Trophoblast cell (in vitro differentiated cells and primary cell): ENCODE measurements at regions not wholly inside any gene's neighbourhood (a gene's known extent, or its start where the extent isn't known, plus 50 kb on each side); places are given as distances from the start of the nearest gene placed in this dataset.
A peak's percentile ranks its signal among the peaks of the same experiment; 100 is the strongest.
"Not testable (repeated sequence)": the region's sequence is repeated elsewhere in the genome, so short reads cannot be mapped to it uniquely, and the experiment has no call there.

Experiments used
- DNase-seq, 2 donors: peaks; one replicate each; pipeline ENCODE4 v3.0.0-alpha.2; 2016
- H2AFZ ChIP-seq: 2 replicates; pipeline ENCODE4 v1.6.1; 2013; ENCODE audit warnings: low read length, moderate library complexity, mild to moderate bottlenecking; ENCODE audit not compliant: insufficient read depth, poor library complexity
- H2AK5ac ChIP-seq: 2 replicates; pipeline ENCODE4 v1.6.1; 2013; ENCODE audit warnings: mild to moderate bottlenecking, low read length
- H2BK120ac ChIP-seq: 2 replicates; pipeline ENCODE4 v1.6.1; 2013; ENCODE audit warnings: low read length, mild to moderate bottlenecking, moderate library complexity; ENCODE audit not compliant: insufficient read depth, poor library complexity
- H2BK12ac ChIP-seq: 2 replicates; pipeline ENCODE4 v1.6.1; 2013; ENCODE audit warnings: mild to moderate bottlenecking, low read length, moderate library complexity
- H2BK5ac ChIP-seq: 2 replicates; pipeline ENCODE4 v1.6.1; 2013; ENCODE audit warnings: low read length, low read depth, moderate library complexity, mild to moderate bottlenecking; ENCODE audit not compliant: poor library complexity
- H3K14ac ChIP-seq: 2 replicates; pipeline ENCODE4 v1.6.1; 2013; ENCODE audit warnings: mild to moderate bottlenecking, low read length
- H3K18ac ChIP-seq: 2 replicates; pipeline ENCODE4 v1.6.1; 2013; ENCODE audit warnings: mild to moderate bottlenecking, low read length
- H3K23ac ChIP-seq: 2 replicates; pipeline ENCODE4 v1.6.1; 2013; ENCODE audit warnings: low read length
- H3K27ac ChIP-seq: 2 replicates; pipeline ENCODE4 v1.5.1; 2013; ENCODE audit warnings: low read depth, mild to moderate bottlenecking, inconsistent platforms, low read length, moderate library complexity
- H3K27me3 ChIP-seq: 2 replicates; pipeline ENCODE4 v1.6.1; 2013; ENCODE audit warnings: inconsistent platforms, mild to moderate bottlenecking, low read length, moderate library complexity; ENCODE audit not compliant: insufficient read depth
- H3K36me3 ChIP-seq, 2 experiments: 1 replicate in 1 of 2; 2 replicates in 1 of 2; pipeline ENCODE4 v1.6.1; 2013; ENCODE audit warnings: low read length in 2 of 2, mild to moderate bottlenecking in 2 of 2, moderate library complexity in 1 of 2; ENCODE audit not compliant: insufficient read depth in 2 of 2, control insufficient read depth in 1 of 2
- H3K4ac ChIP-seq: 2 replicates; pipeline ENCODE4 v1.6.1; 2013; ENCODE audit warnings: low read depth, mild to moderate bottlenecking, low read length, moderate library complexity
- H3K4me1 ChIP-seq, 2 experiments: 1 replicate in 1 of 2; 2 replicates in 1 of 2; pipeline ENCODE4 v1.6.1; 2013; ENCODE audit warnings: low read length in 2 of 2, mild to moderate bottlenecking in 2 of 2, moderate library complexity in 1 of 2; ENCODE audit not compliant: insufficient read depth in 2 of 2, control insufficient read depth in 1 of 2
- H3K4me2 ChIP-seq: 2 replicates; pipeline ENCODE4 v1.6.1; 2013; ENCODE audit warnings: inconsistent platforms, mild to moderate bottlenecking, low read length, moderate library complexity
- H3K4me3 ChIP-seq: 2 replicates; pipeline ENCODE4 v1.5.1; 2013; ENCODE audit warnings: mild to moderate bottlenecking, low read depth, low read length, inconsistent platforms
- H3K79me1 ChIP-seq: one replicate; pipeline ENCODE4 v1.6.1; 2013; ENCODE audit warnings: low read length
- H3K79me2 ChIP-seq: 2 replicates; pipeline ENCODE4 v1.6.1; 2013; ENCODE audit warnings: low read length, mild to moderate bottlenecking; ENCODE audit not compliant: control insufficient read depth, insufficient read depth, poor library complexity
- H3K9ac ChIP-seq: 2 replicates; pipeline ENCODE4 v1.6.1; 2013; ENCODE audit warnings: mild to moderate bottlenecking, low read length
- H3K9me3 ChIP-seq: 2 replicates; pipeline ENCODE4 v1.6.1; 2013; ENCODE audit warnings: low read depth, mild to moderate bottlenecking, control low read depth, inconsistent platforms, low read length; ENCODE audit not compliant: insufficient read depth
- H4K12ac ChIP-seq: 2 replicates; pipeline ENCODE4 v1.6.1; 2013; ENCODE audit warnings: low read depth, mild to moderate bottlenecking, low read length, moderate library complexity
- H4K8ac ChIP-seq: 2 replicates; pipeline ENCODE4 v1.6.1; 2013; ENCODE audit warnings: low read depth, mild to moderate bottlenecking, low read length, moderate library complexity
- H4K91ac ChIP-seq: one replicate; pipeline ENCODE4 v1.6.1; 2013; ENCODE audit warnings: low read depth, mild to moderate bottlenecking, low read length, moderate library complexity
- WGBS: extraction: QIAGEN DNeasy Blood & Tissue Kit; methylation state at CpG from one replicate; pipeline ENCODE4 v1.1.7; 2013; ENCODE audit warnings: missing lambda C conversion rate; ENCODE audit not compliant: insufficient read length, insufficient coverage; ENCODE audit errors: extremely low coverage; 5-methylcytosine and 5-hydroxymethylcytosine counted together

DNA sequence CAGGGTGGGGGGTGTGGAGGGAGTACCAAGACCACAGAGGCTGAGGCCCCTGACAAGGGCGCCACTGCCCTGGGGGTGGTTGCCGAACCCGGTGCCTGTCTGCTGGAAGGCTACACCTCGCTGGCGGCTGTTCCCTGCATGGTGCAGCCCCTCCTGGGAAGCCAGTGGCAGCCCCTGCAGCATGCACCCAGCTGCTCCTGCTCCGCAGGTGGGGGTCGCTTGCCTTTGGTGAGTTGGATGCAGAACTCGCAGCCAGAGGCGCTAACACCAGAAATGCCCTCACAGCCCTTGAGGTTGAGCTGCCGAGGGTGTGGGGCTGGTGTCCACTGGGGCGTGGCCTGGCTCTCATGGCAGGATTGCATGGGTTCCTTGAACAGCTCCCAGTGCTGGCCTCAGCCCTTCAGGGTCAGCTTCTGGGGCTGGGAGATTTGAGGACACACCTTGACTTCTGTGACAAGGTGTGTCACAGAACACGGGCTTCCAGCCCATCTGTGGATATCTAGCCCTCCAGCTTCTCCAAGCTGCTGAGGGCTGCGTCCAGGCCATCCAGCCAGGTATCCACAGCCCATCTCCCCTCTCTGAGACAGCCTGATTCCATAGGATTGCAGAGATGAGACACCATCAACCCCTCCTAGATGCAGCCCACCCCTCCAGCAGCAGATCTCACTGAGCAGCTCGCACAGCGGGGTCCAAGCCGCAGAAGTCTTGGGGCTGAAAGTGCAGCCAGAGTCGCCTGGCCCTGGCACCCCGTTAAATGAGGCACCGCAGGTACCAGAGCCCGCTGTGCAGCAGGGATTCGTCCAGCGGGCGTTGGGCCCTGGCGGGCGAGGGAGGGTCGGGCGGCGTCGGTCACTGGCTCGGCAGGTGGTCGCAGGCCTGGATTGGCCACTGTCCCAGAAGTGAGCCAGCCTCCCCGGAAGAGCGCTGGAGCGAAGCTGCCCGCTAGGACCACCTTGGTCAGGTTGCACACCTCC lies 586.3 kb downstream of the KCNJ18 start:
- whole genome bisulfite sequencing, result no CpG with 5 or more reads among the region's 35 CpGs
- Histone ChIP-seq H3K79me2 (no peaks in the 10 kb centered on the region), H4K12ac (no peak overlapping the region), H3K14ac (no peak overlapping the region), H3K4ac (no peak overlapping the region), H3K23ac (no peak overlapping the region), H4K91ac (no peak overlapping the region), H2BK5ac (no peak overlapping the region), H3K27ac (no peak overlapping the region), H3K4me2 (no peak overlapping the region), H3K4me3 (peak overlapping the region; percentile 23), H2BK120ac (no peak overlapping the region), H3K9ac (no peak overlapping the region), H3K4me1 (no peaks in the 10 kb centered on the region), H4K8ac (no peak overlapping the region), H3K36me3 (no peaks in the 10 kb centered on the region), H3K79me1 (no peaks in the 10 kb centered on the region), H2BK12ac (no peak overlapping the region), H2AFZ (no peak overlapping the region), H3K27me3 (no peaks in the 10 kb centered on the region), H3K9me3 (peaks cover 25% of the 10 kb centered on the region), H3K18ac (no peak overlapping the region), H2AK5ac (no peak overlapping the region)
- no peak for DNase-seq

DNA sequence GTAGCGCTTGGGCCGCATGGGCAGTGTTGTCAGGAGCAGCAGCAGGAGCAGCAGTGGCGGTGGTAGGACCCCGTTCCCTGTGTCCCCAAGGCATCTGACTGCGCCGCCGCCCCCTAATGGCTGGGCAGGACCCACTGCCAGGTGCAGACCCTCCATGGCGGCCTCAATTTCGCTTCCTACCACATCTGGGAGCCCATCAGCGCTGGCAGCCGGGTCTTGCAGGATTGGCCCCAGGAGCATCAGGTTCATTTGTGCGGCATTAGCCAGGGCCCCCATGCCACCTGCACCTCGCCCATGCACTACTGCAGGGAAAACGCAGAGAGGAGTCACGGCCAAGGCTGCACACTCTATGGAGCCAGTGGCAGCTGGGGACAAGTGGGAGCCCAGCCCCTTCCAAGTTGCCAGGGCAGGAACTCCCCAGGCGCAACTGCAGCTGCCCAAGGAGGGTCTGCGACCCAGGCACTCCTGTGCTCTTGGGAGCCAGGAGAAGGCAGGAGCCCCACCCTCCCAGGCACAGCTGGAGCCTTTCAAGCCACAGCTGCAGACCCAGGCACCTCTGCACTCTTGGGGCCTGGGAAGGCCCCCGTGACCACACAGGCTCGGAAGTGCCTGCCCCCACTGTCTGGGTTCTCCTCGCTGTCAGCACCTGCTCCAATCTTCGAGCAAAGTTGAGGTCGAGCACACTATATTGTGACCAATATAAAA lies 594.2 kb downstream of the KCNJ18 start:
- H3K79me2 ChIP-seq, result no peaks in the 10 kb centered on the region
- no CpG with 5 or more reads among the region's 22 CpGs for WGBS
- no peak overlapping the region for H3K4me2 ChIP-seq

GRCh38 chr17:22298484-22298951 lies 606.2 kb downstream of the KCNJ18 start:
- not testable (repeated sequence) for H3K27ac ChIP-seq, H3K18ac ChIP-seq, H3K23ac ChIP-seq, H3K79me1 ChIP-seq, H4K8ac ChIP-seq, H2BK5ac ChIP-seq, H3K27me3 ChIP-seq, H2BK120ac ChIP-seq, H2AFZ ChIP-seq, H3K9ac ChIP-seq, H3K79me2 ChIP-seq, H3K4ac ChIP-seq, H2BK12ac ChIP-seq, H4K91ac ChIP-seq, H3K4me2 ChIP-seq, H3K36me3 ChIP-seq, H3K4me3 ChIP-seq, H2AK5ac ChIP-seq, DNase-seq, H3K4me1 ChIP-seq, H4K12ac ChIP-seq, H3K14ac ChIP-seq
- peaks cover 69% of the 10 kb centered on the region for H3K9me3 ChIP-seq
- no CpG with 5 or more reads among the region's 33 CpGs for WGBS

More for the DNA sequence above, 594.2 kb downstream of the KCNJ18 start:
- no peak overlapping the region for H2AFZ ChIP-seq
- DNase-seq, result no peak
- H2BK5ac ChIP-seq, result no peak overlapping the region
- H3K79me1 ChIP-seq, result no peaks in the 10 kb centered on the region
- H3K14ac ChIP-seq, result no peak overlapping the region
- H3K18ac ChIP-seq, result no peak overlapping the region
- H4K91ac ChIP-seq, result no peak overlapping the region
- H3K9me3 ChIP-seq, result peaks cover 13% of the 10 kb centered on the region
- no peak overlapping the region for H2BK12ac ChIP-seq
- no peaks in the 10 kb centered on the region for H3K4me1 ChIP-seq
- H3K27ac ChIP-seq, result no peak overlapping the region
- H3K36me3 ChIP-seq, result no peaks in the 10 kb centered on the region
- no peak overlapping the region for H4K8ac ChIP-seq
- H2BK120ac ChIP-seq, result no peak overlapping the region
- no peak overlapping the region for H4K12ac ChIP-seq
- no peak overlapping the region for H3K4me3 ChIP-seq
- no peak overlapping the region for H3K23ac ChIP-seq
- no peak overlapping the region for H3K9ac ChIP-seq
- H3K27me3 ChIP-seq, result no peaks in the 10 kb centered on the region
- no peak overlapping the region for H2AK5ac ChIP-seq
- H3K4ac ChIP-seq, result no peak overlapping the region

DNA sequence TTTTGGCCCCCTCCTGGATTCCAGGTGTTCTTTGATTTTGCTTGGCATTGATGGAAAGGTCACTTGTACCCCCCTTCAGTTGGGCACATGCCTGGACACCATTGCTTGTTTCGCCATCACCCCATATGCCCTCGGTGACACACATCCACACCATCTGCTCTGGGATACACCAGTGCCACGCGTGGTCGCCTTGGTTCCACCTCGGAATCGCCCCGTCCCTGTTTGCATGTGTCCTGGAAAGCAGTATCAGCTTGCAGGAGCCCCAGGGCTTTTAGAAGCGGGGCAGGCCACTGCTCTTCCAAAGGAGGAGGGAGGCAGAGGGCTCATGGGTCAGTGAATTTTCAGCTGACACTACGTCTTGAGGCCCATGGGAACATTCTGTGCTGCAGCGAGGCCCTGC lies 607.9 kb downstream of the KCNJ18 start:
- Histone ChIP-seq H2BK5ac (no peak overlapping the region), H3K27me3 (no peaks in the 10 kb centered on the region)
- no CpG with 5 or more reads among the region's 11 CpGs for WGBS

More for the DNA sequence above, 607.9 kb downstream of the KCNJ18 start:
- H2AK5ac ChIP-seq, result no peak overlapping the region
- DNase-seq, result no peak
- H3K4me3 ChIP-seq, result no peak overlapping the region
- no peak overlapping the region for H2BK12ac ChIP-seq
- no peak overlapping the region for H3K4ac ChIP-seq
- H2AFZ ChIP-seq, result no peak overlapping the region
- H4K91ac ChIP-seq, result no peak overlapping the region
- H3K14ac ChIP-seq, result no peak overlapping the region
- no peak overlapping the region for H3K9ac ChIP-seq
- H3K4me1 ChIP-seq, result no peaks in the 10 kb centered on the region
- H3K9me3 ChIP-seq, result peaks cover 72% of the 10 kb centered on the region
- no peak overlapping the region for H2BK120ac ChIP-seq
- H3K23ac ChIP-seq, result no peak overlapping the region
- no peak overlapping the region for H4K12ac ChIP-seq
- H3K4me2 ChIP-seq, result no peak overlapping the region
- H3K79me2 ChIP-seq, result no peaks in the 10 kb centered on the region
- no peak overlapping the region for H4K8ac ChIP-seq
- no peak overlapping the region for H3K27ac ChIP-seq
- no peak overlapping the region for H3K18ac ChIP-seq
- no peaks in the 10 kb centered on the region for H3K79me1 ChIP-seq
- H3K36me3 ChIP-seq, result no peaks in the 10 kb centered on the region
